ENCODE measurements at regions not wholly inside any gene's neighbourhood (a gene's known extent, or its start where the extent isn't known, plus 50 kb on each side); places are given as distances from the start of the nearest gene placed in this dataset.

GRCh38 chr1:34656299-34656698 is 98.5 kb upstream of the GJB5 start:
- no peak for DNase-seq (ENCODE audit: low spot score)

GRCh38 chr1:34656731-34657130 is 98.1 kb upstream of the GJB5 start:
- DNase-seq (ENCODE audit: low spot score): no peak

- DNase-seq (ENCODE audit: low spot score): no peak
These were observed 97.6 kb upstream of the GJB5 start for GRCh38 chr1:34657266-34657665.

- DNase-seq (ENCODE audit: low spot score): no peak
These were observed 97.0 kb upstream of the GJB5 start for GRCh38 chr1:34657849-34658248.

GRCh38 chr1:34663031-34663430 is 91.8 kb upstream of the GJB5 start:
- no peak for DNase-seq (ENCODE audit: low spot score)

GRCh38 chr1:34668063-34668462 is 86.8 kb upstream of the GJB5 start:
- no peak for DNase-seq (ENCODE audit: low spot score)

- no peak for DNase-seq (ENCODE audit: low spot score)
These were observed 83.9 kb upstream of the GJB5 start for GRCh38 chr1:34670982-34671381.

- DNase-seq (ENCODE audit: low spot score): no peak
These were observed 83.0 kb upstream of the GJB5 start for GRCh38 chr1:34671887-34672286.

- DNase-seq (ENCODE audit: low spot score): peak; percentile 56
These were observed 73.1 kb upstream of the GJB5 start for GRCh38 chr1:34681480-34682451.

- no peak for DNase-seq (ENCODE audit: low spot score)
These were observed 72.2 kb upstream of the GJB5 start for GRCh38 chr1:34682452-34683223.

- DNase-seq (ENCODE audit: low spot score): no peak
These were observed 71.2 kb upstream of the GJB5 start for GRCh38 chr1:34683616-34684015.

- DNase-seq (ENCODE audit: low spot score): no peak
These were observed 70.6 kb upstream of the GJB5 start for GRCh38 chr1:34684266-34684665.

- no peak for DNase-seq (ENCODE audit: low spot score)
These were observed 69.6 kb upstream of the GJB5 start for GRCh38 chr1:34685225-34685624.

- DNase-seq (ENCODE audit: low spot score): no peak
These were observed 68.3 kb upstream of the GJB5 start for GRCh38 chr1:34686531-34686930.

- no peak for DNase-seq (ENCODE audit: low spot score)
These were observed 66.7 kb upstream of the GJB5 start for GRCh38 chr1:34688006-34688741.

- DNase-seq (ENCODE audit: low spot score): no peak
These were observed 64.6 kb upstream of the GJB5 start for GRCh38 chr1:34690269-34690668.

- no peak for DNase-seq (ENCODE audit: low spot score)
These were observed 61.8 kb upstream of the GJB5 start for GRCh38 chr1:34693081-34693480.

- no peak for DNase-seq (ENCODE audit: low spot score)
These were observed 60.5 kb upstream of the GJB5 start for GRCh38 chr1:34694383-34694782.

GRCh38 chr1:34695580-34695979 is 59.3 kb upstream of the GJB5 start:
- no peak for DNase-seq (ENCODE audit: low spot score)

- DNase-seq (ENCODE audit: low spot score): no peak
These were observed 58.6 kb upstream of the GJB5 start for GRCh38 chr1:34696230-34696629.

GRCh38 chr1:34696981-34697380 is 57.9 kb upstream of the GJB5 start:
- no peak for DNase-seq (ENCODE audit: low spot score)

- DNase-seq (ENCODE audit: low spot score): no peak
These were observed 57.0 kb upstream of the GJB5 start for GRCh38 chr1:34697818-34698217.

Measured in germinal center (tissue), 1 donor.